OCI-LY1 (cell line): ENCODE measurements at regions not wholly inside any gene's neighbourhood (a gene's known extent, or its start where the extent isn't known, plus 50 kb on each side); places are given as distances from the start of the nearest gene placed in this dataset.

ENCODE experiments used
- H2AFZ ChIP-seq: fragments of 200-600 bp; sonication (generic), shearing (Covaris generic); 2 replicates; pipeline ENCODE4 v1.6.0; 2014; ENCODE audit warnings: antibody characterized with exemption, mild to moderate bottlenecking, low read length
- H3F3A ChIP-seq: fragments of 200-600 bp; sonication (generic), shearing (Covaris generic); 2 replicates; pipeline ENCODE4 v1.6.0; 2014; ENCODE audit warnings: mild to moderate bottlenecking, antibody characterized with exemption, low read length, moderate library complexity; ENCODE audit not compliant: insufficient read depth
- H3K27ac ChIP-seq: fragments of 200-600 bp; sonication (generic); 2 replicates; pipeline ENCODE4 v1.5.1; 2014; ENCODE audit warnings: low read length, mixed run types, mild to moderate bottlenecking, low read depth; ENCODE audit not compliant: poor library complexity, severe bottlenecking
- H3K27me3 ChIP-seq: fragments of 200-600 bp; sonication (generic); 2 replicates; pipeline ENCODE4 v1.6.0; 2014; ENCODE audit warnings: antibody characterized with exemption, mild to moderate bottlenecking, low read length, moderate library complexity; ENCODE audit not compliant: insufficient read depth
- H3K36me3 ChIP-seq: fragments of 200-600 bp; sonication (generic); 2 replicates; pipeline ENCODE4 v1.6.1; 2014; ENCODE audit warnings: mild to moderate bottlenecking, antibody characterized with exemption, low read length, moderate library complexity, mixed read lengths; ENCODE audit not compliant: insufficient read depth
- H3K4me1 ChIP-seq: fragments of 200-600 bp; sonication (generic); 2 replicates; pipeline ENCODE4 v1.5.1; 2014; ENCODE audit warnings: mild to moderate bottlenecking, low read length, moderate library complexity; ENCODE audit not compliant: insufficient read depth, severe bottlenecking
- H3K4me2 ChIP-seq: fragments of 200-600 bp; sonication (generic), shearing (Covaris generic); 2 replicates; pipeline ENCODE4 v1.6.1; 2014; ENCODE audit warnings: low read length
- H3K4me3 ChIP-seq: fragments of 200-600 bp; sonication (generic); 2 replicates; pipeline ENCODE4 v1.5.1; 2014; ENCODE audit warnings: low read length, low read depth, mild to moderate bottlenecking, mixed read lengths; ENCODE audit not compliant: poor library complexity, severe bottlenecking
- H3K79me2 ChIP-seq: fragments of 200-600 bp; shearing (Covaris generic); 2 replicates; pipeline ENCODE4 v1.6.1; 2016; ENCODE audit warnings: mixed run types, low read length, mixed read lengths; ENCODE audit not compliant: insufficient read depth
- H3K9ac ChIP-seq: fragments of 200-600 bp; sonication (generic), shearing (Covaris generic); 2 replicates; pipeline ENCODE4 v1.6.1; 2014; ENCODE audit warnings: mild to moderate bottlenecking, low read length, mixed read lengths
- H3K9me2 ChIP-seq: fragments of 200-600 bp; sonication (generic), shearing (Covaris generic); 2 replicates; pipeline ENCODE4 v1.6.1; 2014; ENCODE audit warnings: low read depth, mild to moderate bottlenecking, low read length, mixed read lengths
- H3K9me3 ChIP-seq: fragments of 200-600 bp; shearing (Covaris generic); 2 replicates; pipeline ENCODE4 v1.6.1; 2014; ENCODE audit warnings: low read length, mixed read lengths
- H4K20me1 ChIP-seq: fragments of 200-600 bp; sonication (generic), shearing (Covaris generic); 2 replicates; pipeline ENCODE4 v1.6.0; 2016; ENCODE audit warnings: mild to moderate bottlenecking, low read length; ENCODE audit not compliant: insufficient read depth
- CTCF ChIP-seq: fragments of 200-600 bp; sonication (generic), shearing (Covaris generic); IDR thresholded peaks from 2 replicates; pipeline ENCODE4 v1.5.1; 2017; ENCODE audit warnings: mild to moderate bottlenecking, antibody characterized with exemption, low read length, moderate library complexity, mixed read lengths
- EZH2 ChIP-seq: fragments of 200-600 bp; sonication (generic), shearing (Covaris generic); IDR thresholded peaks from 2 replicates; pipeline ENCODE4 v1.8.0; 2017; ENCODE audit warnings: borderline replicate concordance, mixed run types, mild to moderate bottlenecking, antibody characterized with exemption, low read length, moderate library complexity, mixed read lengths

- H3F3A ChIP-seq: no peaks in the 10 kb centered on the region
- no peaks in the 10 kb centered on the region for H3K9me3 ChIP-seq
- no peaks in the 10 kb centered on the region for H3K79me2 ChIP-seq
- no peaks in the 10 kb centered on the region for H3K27me3 ChIP-seq
- H3K4me3 ChIP-seq: no peak overlapping the region
- no peak overlapping the region for H3K9ac ChIP-seq
- H3K36me3 ChIP-seq: no peaks in the 10 kb centered on the region
- H3K4me2 ChIP-seq: no peak overlapping the region
- TF ChIP-seq EZH2 (no peak), CTCF (no peak)
- H2AFZ ChIP-seq: no peak overlapping the region
- H3K4me1 ChIP-seq: no peaks in the 10 kb centered on the region
- H4K20me1 ChIP-seq: no peaks in the 10 kb centered on the region
- H3K9me2 ChIP-seq: no peaks in the 10 kb centered on the region
- H3K27ac ChIP-seq: no peak overlapping the region
Measured at GRCh38 chr6:128663238-128663637, 142.8 kb upstream of the PTPRK start.

- Histone ChIP-seq H3K4me2 (no peak overlapping the region), H3K4me3 (no peak overlapping the region), H3K9me3 (no peaks in the 10 kb centered on the region), H3K27ac (no peak overlapping the region), H3K36me3 (no peaks in the 10 kb centered on the region), H4K20me1 (no peaks in the 10 kb centered on the region), H3F3A (no peaks in the 10 kb centered on the region), H3K27me3 (no peaks in the 10 kb centered on the region), H3K4me1 (no peaks in the 10 kb centered on the region), H2AFZ (no peak overlapping the region), H3K9me2 (no peaks in the 10 kb centered on the region), H3K79me2 (no peaks in the 10 kb centered on the region), H3K9ac (no peak overlapping the region)
- TF ChIP-seq EZH2 (no peak), CTCF (no peak)
Measured at GRCh38 chr6:128659878-128660622, 139.7 kb upstream of the PTPRK start.

DNA sequence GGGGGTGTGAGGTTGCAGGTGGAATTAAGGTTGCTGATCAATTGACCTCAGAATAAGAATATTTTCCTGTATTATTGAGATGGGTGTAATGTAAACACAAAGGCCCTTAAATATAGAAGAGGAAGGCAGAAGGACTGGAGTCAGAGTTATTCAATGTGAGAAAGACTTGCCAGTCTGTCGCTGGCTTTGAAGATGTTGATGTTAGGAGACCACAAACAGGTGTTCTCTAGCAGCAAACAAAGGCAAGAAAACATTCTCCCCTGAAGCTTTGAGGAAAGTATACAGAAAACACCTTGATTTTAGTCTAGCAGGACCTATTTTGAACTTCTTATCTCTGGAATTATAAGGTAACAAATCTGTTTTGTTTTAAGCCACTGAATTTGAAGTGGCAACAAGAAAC, 138.9 kb upstream of the PTPRK start:
- H3K27me3 ChIP-seq: no peaks in the 10 kb centered on the region
- H3K27ac ChIP-seq: no peak overlapping the region
- H3K4me3 ChIP-seq: no peak overlapping the region
- no peaks in the 10 kb centered on the region for H3K9me2 ChIP-seq
- no peaks in the 10 kb centered on the region for H4K20me1 ChIP-seq
- TF ChIP-seq CTCF (no peak), EZH2 (no peak)
- no peak overlapping the region for H3K4me2 ChIP-seq
- no peak overlapping the region for H2AFZ ChIP-seq
- no peaks in the 10 kb centered on the region for H3K9me3 ChIP-seq
- H3F3A ChIP-seq: no peaks in the 10 kb centered on the region
- H3K4me1 ChIP-seq: no peaks in the 10 kb centered on the region
- H3K79me2 ChIP-seq: no peaks in the 10 kb centered on the region
- no peak overlapping the region for H3K9ac ChIP-seq
- H3K36me3 ChIP-seq: no peaks in the 10 kb centered on the region
